Cardiac fibroblast (primary cell): ENCODE measurements at regions not wholly inside any gene's neighbourhood (a gene's known extent, or its start where the extent isn't known, plus 50 kb on each side); places are given as distances from the start of the nearest gene placed in this dataset.
"Not testable (repeated sequence)": the region's sequence is repeated elsewhere in the genome, so short reads cannot be mapped to it uniquely, and the experiment has no call there.

Source experiments
- DNase-seq, 2 donors: peaks; one replicate each; pipeline versions ENCODE4 v3.0.0 to v3.0.0-alpha.2; 2010; ENCODE audit warnings: low read depth in 2 of 2
- H3K4me3 ChIP-seq, 2 donors: replicated peaks in 1 of 2; 1 replicate in 1 of 2; 2 replicates in 1 of 2; pipeline ENCODE4 v1.5.1; 2011; ENCODE audit warnings: low read depth in 2 of 2, low read length in 2 of 2, mild to moderate bottlenecking in 2 of 2, moderate library complexity in 1 of 2
- TF ChIP-seq, protein P1 (sequence below): IDR thresholded peaks from one replicate; pipeline ENCODE4 v1.5.1; 2011; ENCODE audit warnings: low read depth, mild to moderate bottlenecking, low read length, inconsistent platforms

GRCh38 chr5:34467436-34467835 lies 188.7 kb upstream of the RAI14 start:
- no peak for DNase-seq
- H3K4me3 ChIP-seq, result no peak overlapping the region
- TF ChIP-seq, protein P1, sequence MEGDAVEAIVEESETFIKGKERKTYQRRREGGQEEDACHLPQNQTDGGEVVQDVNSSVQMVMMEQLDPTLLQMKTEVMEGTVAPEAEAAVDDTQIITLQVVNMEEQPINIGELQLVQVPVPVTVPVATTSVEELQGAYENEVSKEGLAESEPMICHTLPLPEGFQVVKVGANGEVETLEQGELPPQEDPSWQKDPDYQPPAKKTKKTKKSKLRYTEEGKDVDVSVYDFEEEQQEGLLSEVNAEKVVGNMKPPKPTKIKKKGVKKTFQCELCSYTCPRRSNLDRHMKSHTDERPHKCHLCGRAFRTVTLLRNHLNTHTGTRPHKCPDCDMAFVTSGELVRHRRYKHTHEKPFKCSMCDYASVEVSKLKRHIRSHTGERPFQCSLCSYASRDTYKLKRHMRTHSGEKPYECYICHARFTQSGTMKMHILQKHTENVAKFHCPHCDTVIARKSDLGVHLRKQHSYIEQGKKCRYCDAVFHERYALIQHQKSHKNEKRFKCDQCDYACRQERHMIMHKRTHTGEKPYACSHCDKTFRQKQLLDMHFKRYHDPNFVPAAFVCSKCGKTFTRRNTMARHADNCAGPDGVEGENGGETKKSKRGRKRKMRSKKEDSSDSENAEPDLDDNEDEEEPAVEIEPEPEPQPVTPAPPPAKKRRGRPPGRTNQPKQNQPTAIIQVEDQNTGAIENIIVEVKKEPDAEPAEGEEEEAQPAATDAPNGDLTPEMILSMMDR, result no peak

GRCh38 chr5:34467984-34468383 lies 188.1 kb upstream of the RAI14 start:
- peak in 1 of 2 donors; percentile 11 for DNase-seq
- not testable (repeated sequence) for H3K4me3 ChIP-seq

- no peak for DNase-seq
- TF ChIP-seq, protein P1, result no peak
- no peak overlapping the region for H3K4me3 ChIP-seq
These were observed 186.2 kb upstream of the RAI14 start for GRCh38 chr5:34469971-34470370.

- TF ChIP-seq, protein P1, result peak; percentile 95
- peak; percentile 80 to 81 for DNase-seq
- H3K4me3 ChIP-seq, result no peak overlapping the region
These were observed 181.5 kb upstream of the RAI14 start for GRCh38 chr5:34474573-34475021.

DNA sequence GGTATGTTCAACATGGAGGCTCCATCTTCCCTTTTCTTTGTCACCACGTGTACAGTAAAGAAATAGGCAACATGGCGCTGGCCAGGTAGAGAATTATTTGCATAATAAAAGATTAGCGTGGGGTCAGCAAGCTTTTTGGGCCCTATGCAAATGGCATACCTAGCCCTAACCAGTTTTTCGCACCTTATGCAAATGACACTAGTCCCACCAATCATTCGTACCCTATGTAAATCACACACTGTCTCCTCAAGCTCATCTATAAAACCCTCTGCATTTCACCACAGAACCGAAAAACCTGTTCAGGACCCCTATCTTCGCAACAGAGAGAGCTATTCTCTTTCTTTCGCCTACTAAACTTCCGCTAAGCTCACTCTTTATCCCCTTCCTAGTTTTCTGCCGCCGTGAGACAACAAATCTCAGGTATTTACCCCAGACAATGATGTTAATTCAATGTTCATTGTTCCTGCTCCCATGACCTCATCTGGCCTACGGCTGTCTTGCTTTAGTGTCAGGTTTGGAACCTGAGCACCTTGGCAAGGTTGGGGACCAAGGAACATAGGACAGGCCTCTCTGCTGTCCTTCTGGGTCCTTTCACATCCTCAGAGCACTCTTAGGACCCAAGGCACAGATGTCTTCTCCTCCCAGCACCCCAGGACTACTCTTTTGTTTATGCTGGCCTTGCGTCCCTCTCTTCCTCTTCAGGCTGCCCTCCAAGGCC lies 180.7 kb upstream of the RAI14 start:
- DNase-seq, result no peak
- TF ChIP-seq, protein P1, result no peak
- H3K4me3 ChIP-seq, result no peak overlapping the region

DNA sequence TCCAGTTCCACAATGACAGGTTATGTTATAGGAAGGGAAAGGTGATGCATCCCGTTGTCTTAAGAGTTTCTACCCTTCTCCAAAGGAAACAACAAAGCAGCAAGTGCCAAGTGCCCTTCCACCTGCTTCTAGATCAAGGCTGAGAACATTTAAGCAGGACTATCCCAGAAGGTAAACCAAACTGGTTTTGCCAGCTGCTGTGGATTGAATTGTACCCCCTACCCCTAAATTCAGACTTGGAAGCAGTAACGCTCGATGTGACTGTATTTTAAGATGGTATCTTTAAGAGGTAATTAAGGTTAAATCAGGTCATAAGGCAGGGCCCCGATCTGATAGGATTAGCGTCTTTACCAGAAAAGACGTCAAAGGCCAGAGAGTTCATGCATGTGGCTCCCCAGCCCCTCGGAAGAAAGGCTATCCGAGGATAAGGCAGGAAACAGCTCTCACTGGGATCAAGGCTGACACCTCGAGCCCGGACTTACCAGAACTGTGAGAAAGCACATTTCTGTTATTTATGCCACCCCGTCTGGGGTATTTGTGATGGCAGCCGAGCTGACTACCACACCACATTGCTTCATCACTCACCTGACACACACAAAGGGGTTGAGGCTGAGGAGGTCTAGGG lies 179.1 kb upstream of the RAI14 start:
- no peak for DNase-seq
- TF ChIP-seq, protein P1, result no peak
- no peak overlapping the region for H3K4me3 ChIP-seq

GRCh38 chr5:34480810-34481528 lies 175.2 kb upstream of the RAI14 start:
- TF ChIP-seq, protein P1, result no peak
- H3K4me3 ChIP-seq, result no peak overlapping the region
- DNase-seq, result no peak
